ENCODE measurements at regions not wholly inside any gene's neighbourhood (a gene's known extent, or its start where the extent isn't known, plus 50 kb on each side); places are given as distances from the start of the nearest gene placed in this dataset.

DNA sequence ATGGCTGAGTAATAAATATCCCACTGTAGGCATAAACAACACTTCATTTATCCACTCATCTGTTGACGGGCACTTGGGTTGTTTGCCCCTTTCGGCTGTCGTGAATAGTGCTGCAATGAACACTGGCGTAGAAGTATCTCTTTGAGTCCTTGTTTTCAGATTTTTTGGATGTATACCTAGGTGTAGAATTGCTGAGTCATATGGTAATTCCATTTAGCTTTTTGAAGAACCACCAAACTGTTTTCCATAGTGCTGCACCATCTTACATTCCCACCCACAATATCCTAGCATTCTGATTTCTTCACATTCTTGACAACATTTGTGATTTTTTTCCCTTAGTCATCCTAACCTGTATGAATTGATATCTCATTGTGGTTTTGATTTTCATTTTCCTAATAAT, 109.0 kb downstream of the NXNL2 start:
- CTCF ChIA-PET = no interaction called here
- H3K27ac ChIP-seq (ENCODE audit: insufficient read depth, low read depth, low read length) = no peak overlapping the region
- DNase-seq (ENCODE audit: low read depth, low spot score) (no peak), FAIRE-seq (no peak)
- H3K4me2 ChIP-seq (ENCODE audit: insufficient read depth, low read length) = no peak overlapping the region
- H3K4me1 ChIP-seq (ENCODE audit: control insufficient read depth, extremely low read depth, insufficient read depth, low read length) = no peaks in the 10 kb centered on the region
- no peaks in the 10 kb centered on the region for H3K9me1 ChIP-seq (replicated peaks; ENCODE audit: control insufficient read depth, extremely low read depth, insufficient read depth, low read length)
- intact Hi-C loops (cut with micrococcal nuclease) (no loop called here), dilution Hi-C loops (cut with MboI; ENCODE audit: extremely low pct_ligation_motif_present, low sequenced_read_pairs) (no loop called here)
- BruUV-seq (replicated peaks) = no TSS peak
- H3K27me3 ChIP-seq (ENCODE audit: control insufficient read depth in 2 of 2, insufficient read depth in 2 of 2, low read length in 2 of 2) = no peaks in the 10 kb centered on the region
- no peak overlapping the region for H2AFZ ChIP-seq (ENCODE audit: low read depth, low read length)
- no peak overlapping the region for H3K9ac ChIP-seq (replicated peaks; ENCODE audit: extremely low read depth, insufficient read depth, low read length)
- POLR2A ChIA-PET = no interaction called here
- H3K9me3 ChIP-seq (replicated peaks; ENCODE audit: control insufficient read depth, insufficient read depth, low read length) = no peaks in the 10 kb centered on the region
- no peaks in the 10 kb centered on the region for H4K20me1 ChIP-seq (replicated peaks; ENCODE audit: control insufficient read depth, extremely low read depth, insufficient read depth, low read length)
- TF ChIP-seq CTCF (IDR thresholded peaks at IDR 0.05; ENCODE audit: extremely low read depth in 1 of 2, insufficient read depth in 1 of 2, low read depth in 1 of 2, low read length in 2 of 2) = no peak
- TF ChIP-seq GATA2 (IDR thresholded peaks at IDR 0.05; ENCODE audit: insufficient read depth, insufficient read length, low read depth, low read length) = no peak
- no peaks in the 10 kb centered on the region for H3K36me3 ChIP-seq (ENCODE audit: control insufficient read depth in 2 of 2, extremely low read depth in 1 of 2, insufficient read depth in 2 of 2, low read length in 2 of 2)
- H3K4me3 ChIP-seq (replicated peaks in 1 of 3; ENCODE audit: insufficient read depth in 1 of 3, low read depth in 1 of 3, low read length in 3 of 3) = no peak overlapping the region
- no peaks in the 10 kb centered on the region for H3K79me2 ChIP-seq (ENCODE audit: control insufficient read depth, insufficient read depth, low read length)

DNA sequence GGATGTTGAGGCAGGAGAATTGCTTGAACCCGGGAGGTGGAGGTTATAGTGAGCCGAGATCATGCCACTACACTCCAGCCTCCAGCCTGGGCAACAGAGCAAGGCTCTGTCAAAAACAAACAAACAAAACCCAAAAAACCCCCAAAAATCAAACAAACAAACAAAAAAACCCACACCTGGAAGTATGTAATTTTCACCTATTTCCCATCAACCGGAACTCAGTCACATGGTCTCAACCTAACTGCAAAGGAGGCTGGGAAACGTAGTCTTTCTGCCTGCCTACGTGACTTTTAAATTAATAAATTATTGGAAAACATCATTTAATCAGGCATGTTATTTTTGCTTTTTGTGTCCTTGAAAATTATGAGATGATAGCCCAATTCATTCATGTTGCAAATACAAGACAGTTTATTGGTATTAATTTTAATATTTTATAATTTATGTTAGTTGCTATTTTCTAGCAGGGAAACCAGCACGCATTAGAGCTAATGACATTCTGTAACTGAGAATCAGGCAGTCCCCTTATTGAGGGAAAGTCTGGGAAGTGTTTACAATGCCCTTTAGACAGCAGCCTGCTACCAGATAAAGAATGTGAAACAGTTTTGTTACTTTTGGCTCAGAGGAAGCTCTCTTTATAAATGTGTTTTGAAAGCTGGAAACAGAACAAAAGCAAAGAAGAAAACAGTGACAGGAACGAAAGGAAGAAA, 110.3 kb downstream of the NXNL2 start:
- Histone ChIP-seq H3K9me3 (replicated peaks; ENCODE audit: control insufficient read depth, insufficient read depth, low read length) (no peaks in the 10 kb centered on the region), H3K9ac (replicated peaks; ENCODE audit: extremely low read depth, insufficient read depth, low read length) (no peak overlapping the region), H3K4me2 (ENCODE audit: insufficient read depth, low read length) (no peak overlapping the region), H3K79me2 (ENCODE audit: control insufficient read depth, insufficient read depth, low read length) (no peaks in the 10 kb centered on the region), H3K27ac (ENCODE audit: insufficient read depth, low read depth, low read length) (no peak overlapping the region), H2AFZ (ENCODE audit: low read depth, low read length) (no peak overlapping the region), H3K9me1 (replicated peaks; ENCODE audit: control insufficient read depth, extremely low read depth, insufficient read depth, low read length) (no peaks in the 10 kb centered on the region), H3K4me1 (ENCODE audit: control insufficient read depth, extremely low read depth, insufficient read depth, low read length) (no peaks in the 10 kb centered on the region), H3K36me3 (ENCODE audit: control insufficient read depth in 2 of 2, extremely low read depth in 1 of 2, insufficient read depth in 2 of 2, low read length in 2 of 2) (no peaks in the 10 kb centered on the region), H3K4me3 (replicated peaks in 1 of 3; ENCODE audit: insufficient read depth in 1 of 3, low read depth in 1 of 3, low read length in 3 of 3) (no peak overlapping the region), H4K20me1 (replicated peaks; ENCODE audit: control insufficient read depth, extremely low read depth, insufficient read depth, low read length) (no peaks in the 10 kb centered on the region), H3K27me3 (ENCODE audit: control insufficient read depth in 2 of 2, insufficient read depth in 2 of 2, low read length in 2 of 2) (no peaks in the 10 kb centered on the region)
- BruUV-seq (replicated peaks) = no TSS peak
- POLR2A ChIA-PET = no interaction called here
- DNase-seq (ENCODE audit: low read depth, low spot score) = no peak
- TF ChIP-seq EZH2 (IDR thresholded peaks at IDR 0.05; ENCODE audit: borderline replicate concordance, low read depth, low read length, severe bottlenecking) = no peak
- no peak for TF ChIP-seq CTCF (IDR thresholded peaks at IDR 0.05; ENCODE audit: extremely low read depth in 1 of 2, insufficient read depth in 1 of 2, low read depth in 1 of 2, low read length in 2 of 2)
- TF ChIP-seq JUN (IDR thresholded peaks at IDR 0.05; ENCODE audit: borderline replicate concordance, insufficient read depth, insufficient read length, low read depth) = no peak
- TF ChIP-seq POLR2AphosphoS5 (IDR thresholded peaks at IDR 0.05; ENCODE audit: insufficient read depth, low read depth, low read length) = no peak
- no peak for TF ChIP-seq GATA2 (IDR thresholded peaks at IDR 0.05; ENCODE audit: insufficient read depth, insufficient read length, low read depth, low read length)
- TF ChIP-seq, protein P1, sequence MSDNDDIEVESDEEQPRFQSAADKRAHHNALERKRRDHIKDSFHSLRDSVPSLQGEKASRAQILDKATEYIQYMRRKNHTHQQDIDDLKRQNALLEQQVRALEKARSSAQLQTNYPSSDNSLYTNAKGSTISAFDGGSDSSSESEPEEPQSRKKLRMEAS (IDR thresholded peaks at IDR 0.05; ENCODE audit: insufficient read depth, insufficient read length) = no peak
- no peak for TF ChIP-seq MYC (IDR thresholded peaks at IDR 0.05; ENCODE audit: low read depth, low read length)
- TF ChIP-seq FOS (IDR thresholded peaks at IDR 0.05; ENCODE audit: borderline replicate concordance, insufficient read depth, low read length) = no peak
- TF ChIP-seq POLR2A (IDR thresholded peaks at IDR 0.05; ENCODE audit: low read depth, low read length) = no peak
- CTCF ChIA-PET = interaction anchor here (0.6 to 0.8 kb wide), 2 partner anchors 9 to 1010 kb away, joined by 3 read pairs; no protein-coding TSS in a partner anchor
- FAIRE-seq = no peak
- dilution Hi-C loops (cut with MboI; ENCODE audit: extremely low pct_ligation_motif_present, low sequenced_read_pairs) (no loop called here), intact Hi-C loops (cut with micrococcal nuclease) (no loop called here)

Measured in endothelial cell of umbilical vein (primary cell).